ENCODE measurements at regions not wholly inside any gene's neighbourhood (a gene's known extent, or its start where the extent isn't known, plus 50 kb on each side); places are given as distances from the start of the nearest gene placed in this dataset.

GRCh38 chr22:25419247-25420113 is 145.0 kb upstream of the GRK3 start:
- no peak for TF ChIP-seq POLR2A (IDR thresholded peaks at IDR 0.05; ENCODE audit: low read depth, low read length)
- no peak for TF ChIP-seq TAF1 (IDR thresholded peaks at IDR 0.05; ENCODE audit: borderline replicate concordance, low read depth, low read length)
